ENCODE measurements at regions not wholly inside any gene's neighbourhood (a gene's known extent, or its start where the extent isn't known, plus 50 kb on each side); places are given as distances from the start of the nearest gene placed in this dataset.
A peak's percentile ranks its signal among the peaks of the same experiment; 100 is the strongest.
"Not testable (repeated sequence)": the region's sequence is repeated elsewhere in the genome, so short reads cannot be mapped to it uniquely, and the experiment has no call there.

- DNase-seq = no peak
These were observed 50.2 kb upstream of the TP53I11 start for GRCh38 chr11:45000918-45001317.

GRCh38 chr11:45001466-45002165 is 50.9 kb upstream of the TP53I11 start:
- no peak for DNase-seq

GRCh38 chr11:45005106-45005505 is 54.4 kb upstream of the TP53I11 start:
- no peak for DNase-seq

DNA sequence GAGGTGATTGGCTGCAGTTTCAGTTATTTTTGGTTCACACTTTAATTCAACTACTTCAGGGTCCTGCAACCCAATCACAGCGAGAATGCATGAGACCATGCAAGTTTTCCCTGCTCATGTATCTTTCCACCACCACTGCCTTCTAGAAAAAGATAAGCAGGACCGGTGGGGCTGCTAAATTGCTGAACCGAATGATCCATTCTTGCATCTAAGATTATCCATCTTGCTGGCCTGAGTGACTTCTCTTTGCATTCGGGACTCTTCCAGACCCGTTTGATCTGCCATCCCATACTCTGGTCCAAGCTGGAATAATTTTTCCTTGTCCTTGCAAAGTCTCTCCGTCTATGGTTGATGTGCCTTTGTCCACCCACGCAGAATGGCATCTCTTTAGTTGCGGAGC is 56.3 kb upstream of the TP53I11 start:
- DNase-seq = no peak

DNA sequence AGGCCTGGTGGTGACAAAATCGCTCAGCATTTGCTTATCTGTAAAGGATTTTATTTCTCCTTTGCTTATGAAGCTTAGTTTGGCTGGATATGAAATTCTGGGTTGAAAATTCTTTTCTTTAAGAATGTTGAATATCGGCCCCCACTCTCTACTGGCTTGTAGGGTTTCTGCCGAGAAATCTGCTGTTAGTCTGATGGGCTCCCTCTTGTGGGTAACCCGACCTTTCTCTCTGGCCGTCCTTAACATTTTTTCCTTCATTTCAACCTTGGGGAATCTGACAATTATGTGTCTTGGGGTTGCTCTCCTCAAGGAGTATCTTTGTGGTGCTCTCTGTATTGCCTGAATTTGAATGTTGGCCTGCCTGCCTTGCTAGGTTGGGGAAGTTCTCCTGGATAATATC is 65.3 kb upstream of the TP53I11 start:
- not testable (repeated sequence) for DNase-seq

GRCh38 chr11:45016446-45016845 is 65.8 kb upstream of the TP53I11 start:
- not testable (repeated sequence) for DNase-seq

DNA sequence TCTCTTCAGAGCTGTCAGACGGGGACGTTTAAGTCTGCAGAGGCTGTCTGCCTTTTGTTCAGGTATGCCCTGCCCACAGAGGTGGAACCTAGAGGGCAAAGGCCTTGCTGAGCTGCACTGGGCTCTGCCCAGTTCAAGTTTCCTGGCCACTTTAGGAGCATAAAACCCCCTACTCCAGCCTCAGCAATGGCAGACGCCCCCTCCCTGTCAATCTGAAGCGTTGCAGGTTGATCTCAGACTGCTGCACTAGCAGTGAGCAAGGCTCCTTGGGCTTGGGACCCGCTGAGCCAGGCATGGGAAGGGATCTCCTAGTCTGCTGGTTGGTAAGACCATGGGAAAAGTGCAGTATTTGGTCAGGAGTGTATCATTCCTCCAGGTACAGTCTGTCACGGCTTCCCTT is 66.6 kb upstream of the TP53I11 start:
- no peak for DNase-seq

DNA sequence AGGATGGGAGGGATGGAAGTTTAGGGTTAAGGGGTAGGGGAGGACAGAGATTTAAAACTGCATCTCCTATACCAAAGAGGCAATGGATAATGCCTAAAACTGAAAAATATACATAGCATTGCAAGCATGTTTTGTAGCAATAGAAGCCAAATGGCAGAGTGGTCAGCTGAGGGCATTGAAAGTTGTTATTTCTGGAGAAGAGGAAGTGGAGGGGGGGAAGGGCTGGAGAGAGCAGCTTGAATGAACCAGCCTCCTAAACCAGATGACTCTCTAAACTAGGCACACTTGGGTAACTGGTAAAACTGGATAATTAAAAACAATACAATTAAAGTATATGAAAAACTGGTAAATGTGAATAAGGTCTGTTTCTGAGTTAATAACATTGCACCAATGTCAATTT is 70.3 kb upstream of the TP53I11 start:
- DNase-seq = no peak

GRCh38 chr11:45021692-45022141 is 71.0 kb upstream of the TP53I11 start:
- no peak for DNase-seq

- DNase-seq = no peak
These were observed 71.8 kb upstream of the TP53I11 start for GRCh38 chr11:45022294-45023064.

DNA sequence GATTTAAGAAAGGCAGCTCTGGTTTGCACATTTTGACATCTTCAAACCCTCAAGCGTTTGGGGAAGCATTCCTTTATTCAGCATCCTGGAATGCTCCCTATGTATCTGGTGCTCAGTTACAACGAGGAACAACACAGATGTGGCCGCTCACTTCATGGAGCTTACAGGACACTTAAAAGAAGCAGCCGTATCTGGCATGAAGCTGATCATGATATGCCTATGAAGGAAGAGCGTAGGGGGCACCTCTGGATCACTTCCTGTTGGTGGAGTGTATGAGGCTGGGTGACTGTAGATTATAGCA is 72.3 kb upstream of the TP53I11 start:
- DNase-seq = no peak

DNA sequence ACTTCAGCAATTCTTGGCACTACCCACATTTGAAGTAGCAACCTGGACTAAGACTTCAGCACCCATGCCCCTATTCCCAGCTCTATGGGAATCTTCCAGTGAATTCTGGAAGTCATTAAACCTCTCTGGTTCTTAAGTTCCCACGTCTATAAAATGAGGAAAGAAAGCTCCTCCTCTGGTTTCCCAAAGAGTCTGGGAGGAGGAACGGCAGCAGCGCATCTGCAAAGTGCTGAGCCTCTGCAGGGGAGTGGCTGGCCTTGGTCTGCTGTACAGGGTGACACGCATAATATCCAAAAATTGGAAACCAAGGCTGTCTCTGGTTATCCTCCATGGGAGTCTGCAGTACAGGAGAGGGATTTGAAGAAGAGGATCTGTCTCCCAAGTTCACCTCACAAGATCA is 73.6 kb upstream of the TP53I11 start:
- DNase-seq = no peak

DNA sequence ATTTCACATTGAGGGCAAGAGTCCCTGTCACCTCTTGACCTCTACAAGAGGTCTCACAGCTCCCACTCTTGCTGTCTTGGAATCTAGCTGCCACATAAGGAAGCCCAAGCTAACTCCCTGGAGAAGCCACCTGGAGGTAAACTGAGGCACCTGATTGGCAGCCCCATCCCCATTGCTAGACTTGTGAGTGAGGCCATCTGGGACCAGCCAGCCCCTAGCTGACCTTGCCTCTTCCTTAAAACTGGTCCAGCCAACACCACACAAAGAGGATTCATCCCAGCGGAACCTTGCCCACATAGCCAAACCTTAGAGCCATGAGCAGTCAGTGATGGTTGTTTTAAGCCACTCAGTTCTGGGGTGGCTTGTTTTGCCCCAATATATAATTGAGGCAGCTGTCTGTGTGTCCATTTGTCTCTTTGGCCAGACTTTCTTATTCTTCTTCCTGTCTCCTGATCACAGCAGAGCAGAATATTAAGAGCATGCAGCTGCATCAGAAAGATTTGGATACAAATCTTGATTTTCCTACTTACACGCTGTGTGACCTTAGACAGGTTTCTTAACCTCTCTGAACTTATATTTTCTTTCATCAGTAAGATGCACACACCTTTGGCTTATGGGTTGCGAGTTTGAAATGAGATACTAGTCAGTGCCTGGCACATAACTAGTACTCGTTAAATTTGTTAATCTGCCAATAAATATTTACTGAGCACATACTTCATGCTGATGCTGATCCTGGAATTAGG is 74.3 kb upstream of the TP53I11 start:
- no peak for DNase-seq

DNA sequence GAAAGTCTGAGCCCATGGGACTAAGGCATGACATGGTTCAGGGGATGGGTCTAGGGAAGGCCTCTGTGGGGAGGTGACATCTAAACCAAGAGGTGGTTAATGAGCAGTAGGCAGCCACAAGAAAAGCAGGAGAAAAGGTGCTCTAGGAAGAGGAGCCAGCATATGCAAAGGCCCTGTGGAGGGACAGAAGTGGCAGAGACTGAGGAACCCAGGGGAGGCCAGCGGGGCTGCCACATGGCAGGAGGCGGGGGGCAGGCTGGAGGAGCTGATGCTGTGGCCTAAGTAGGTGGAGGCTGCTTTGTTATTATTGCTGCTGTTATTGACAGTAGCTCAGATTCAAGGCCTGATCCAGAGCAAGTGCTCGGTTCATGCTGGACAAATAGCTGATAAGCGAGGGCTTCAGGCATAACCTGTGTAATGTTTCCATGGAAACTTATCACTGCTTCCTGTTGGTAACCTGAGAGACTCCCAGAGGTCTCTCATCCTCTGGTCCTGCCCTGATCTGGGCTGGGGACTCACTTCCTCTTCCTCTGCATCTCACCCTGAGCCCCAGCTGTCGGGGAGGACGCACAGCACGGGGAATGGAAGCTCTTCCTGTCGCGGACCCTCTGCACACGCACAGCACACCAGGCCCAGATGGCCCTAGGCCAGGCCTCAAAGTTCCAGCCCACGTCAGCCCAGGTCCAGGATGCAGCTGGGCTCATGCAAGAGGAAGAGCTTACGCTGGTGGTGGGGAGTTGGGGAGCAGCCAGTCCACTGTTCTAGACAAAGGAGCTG is 75.2 kb upstream of the TP53I11 start:
- DNase-seq = no peak

DNA sequence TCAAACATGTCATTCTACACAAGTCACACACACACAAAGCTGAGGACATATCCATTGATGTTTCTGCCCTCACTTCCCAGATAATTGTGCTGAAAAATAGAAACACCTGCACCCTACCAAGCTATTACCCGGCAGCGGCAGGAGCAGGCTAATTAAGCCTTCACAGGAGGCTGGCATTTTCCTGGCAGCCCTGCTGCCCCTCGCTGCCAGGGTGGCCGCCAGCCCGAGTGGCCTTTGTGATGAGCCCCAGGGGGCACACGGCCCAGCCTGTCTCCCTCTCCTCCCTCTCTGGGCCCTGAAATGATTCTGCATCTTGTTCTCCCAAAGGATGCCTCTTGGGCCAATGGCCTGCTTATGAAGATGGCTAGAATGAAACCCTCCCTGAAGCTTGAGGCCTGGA is 76.2 kb upstream of the TP53I11 start:
- peak; percentile 51 for DNase-seq

GRCh38 chr11:45027312-45027711 is 76.6 kb upstream of the TP53I11 start:
- no peak for DNase-seq

GRCh38 chr11:45028911-45029682 is 78.4 kb upstream of the TP53I11 start:
- DNase-seq = no peak

GRCh38 chr11:45030778-45031177 is 80.1 kb upstream of the TP53I11 start:
- DNase-seq = no peak

GRCh38 chr11:45031912-45032519 is 81.3 kb upstream of the TP53I11 start:
- no peak for DNase-seq

DNA sequence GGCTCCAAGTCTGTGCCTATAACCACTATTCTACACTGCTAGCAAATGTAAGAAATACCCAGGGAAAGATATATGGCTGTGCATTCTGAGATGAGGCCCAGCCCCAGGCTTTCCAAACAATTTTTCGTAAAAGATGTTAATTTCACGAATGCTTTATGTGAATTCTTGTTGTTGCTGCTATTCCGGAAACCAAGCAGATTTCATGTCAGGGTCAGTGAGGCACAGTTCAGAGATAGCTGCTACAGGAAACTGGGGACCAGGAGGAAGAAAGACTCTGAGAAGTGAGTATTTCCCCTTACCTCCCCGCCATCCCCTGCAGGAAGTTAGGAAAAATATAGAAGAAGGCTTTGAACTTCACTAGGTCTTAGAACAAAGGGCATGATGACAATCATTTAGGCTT is 84.7 kb upstream of the TP53I11 start:
- DNase-seq = no peak

DNA sequence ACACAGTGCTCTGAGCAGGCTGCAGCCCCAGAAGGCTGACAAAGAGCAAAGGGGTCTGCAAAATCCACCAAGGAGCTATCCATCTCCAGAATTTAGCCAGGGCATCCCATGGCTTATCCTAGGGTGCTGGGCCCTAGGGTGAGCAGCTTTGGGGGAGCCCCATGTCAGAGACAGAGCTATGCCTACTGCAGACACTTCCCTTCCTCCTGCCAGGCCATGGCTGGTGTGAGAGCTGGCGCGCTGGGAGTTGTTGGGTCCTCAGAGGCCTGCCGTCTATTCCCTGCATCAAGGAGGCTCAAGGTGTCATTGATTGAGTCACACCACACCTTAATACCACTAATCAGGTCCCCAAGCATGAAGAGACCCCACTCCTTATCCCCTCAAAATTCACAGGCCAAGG is 85.3 kb upstream of the TP53I11 start:
- no peak for DNase-seq

- no peak for DNase-seq
These were observed 86.0 kb upstream of the TP53I11 start for GRCh38 chr11:45036733-45037132.

Data from NCI-H1417 treated with DMSO at 0.1 percent for 48 hours (cell line).